Kidney (tissue), 13 donors: ENCODE measurements at regions not wholly inside any gene's neighbourhood (a gene's known extent, or its start where the extent isn't known, plus 50 kb on each side); places are given as distances from the start of the nearest gene placed in this dataset.

ENCODE experiments used
- DNase-seq, 5 donors: peaks; one replicate each; pipeline ENCODE4 v3.0.0-alpha.2; 2013 to 2020
- FAIRE-seq: peaks from 2 replicates; lab custom pipeline; 2012; peaks lifted over from hg19 to GRCh38; lab: Jason Lieb, UNC
- H3K27ac ChIP-seq, 2 donors: one replicate each; pipeline ENCODE4 v1.7.0; 2013; ENCODE audit warnings: low read depth in 2 of 2, low read length in 2 of 2, inconsistent platforms in 1 of 2
- H3K27me3 ChIP-seq: one replicate; pipeline ENCODE4 v1.7.1; 2013; ENCODE audit warnings: low read length, inconsistent platforms; ENCODE audit not compliant: control insufficient read depth, insufficient read depth
- H3K36me3 ChIP-seq, 3 donors: one replicate each; pipeline versions ENCODE4 v1.7.0 to v1.7.1; 2013; ENCODE audit warnings: low read length in 3 of 3, control low read depth in 1 of 3, inconsistent platforms in 1 of 3; ENCODE audit not compliant: insufficient read depth in 3 of 3, control insufficient read depth in 2 of 3
- H3K4me1 ChIP-seq, 3 donors: one replicate each; pipeline versions ENCODE4 v1.7.0 to v1.7.1; 2013; ENCODE audit warnings: low read length in 3 of 3, inconsistent platforms in 1 of 3, low read depth in 1 of 3; ENCODE audit not compliant: control insufficient read depth in 2 of 3, insufficient read depth in 2 of 3
- H3K4me3 ChIP-seq, 3 donors: one replicate each; pipeline versions ENCODE4 v1.7.0 to v1.8.1; 2013; ENCODE audit warnings: low read length in 3 of 3, control low read depth in 1 of 3, inconsistent platforms in 1 of 3
- H3K9ac ChIP-seq, 3 donors: one replicate each; pipeline versions ENCODE4 v1.7.0 to v1.7.1; 2013; ENCODE audit warnings: low read length in 3 of 3, control low read depth in 1 of 3, inconsistent platforms in 1 of 3
- H3K9me3 ChIP-seq, 3 donors: one replicate each; pipeline versions ENCODE4 v1.7.0 to v1.7.1; 2013; ENCODE audit warnings: low read length in 3 of 3, control low read depth in 1 of 3, inconsistent platforms in 1 of 3; ENCODE audit not compliant: control insufficient read depth in 2 of 3, insufficient read depth in 1 of 3
- CTCF ChIP-seq: IDR thresholded peaks from 3 replicates; pipeline ENCODE4 v1.5.1; 2012; ENCODE audit warnings: mild to moderate bottlenecking, moderate library complexity, borderline replicate concordance; ENCODE audit not compliant: insufficient read depth; ENCODE audit errors: extremely low read depth
- intact Hi-C: fragments of 100-400 bp; cut with DNase I; formaldehyde crosslinking; loops from one replicate; pipeline ENCODE4 v1.11.1; 2022
- donor health status: control.
- donor health status: control.
- donor health status: control.
- donor health status: control.
- donor health status: control.
- donor health status: DM: yes; HTN: yes; CAD: no.
- donor health status: Normal renal cell carcinoma (clear cell type).

DNA sequence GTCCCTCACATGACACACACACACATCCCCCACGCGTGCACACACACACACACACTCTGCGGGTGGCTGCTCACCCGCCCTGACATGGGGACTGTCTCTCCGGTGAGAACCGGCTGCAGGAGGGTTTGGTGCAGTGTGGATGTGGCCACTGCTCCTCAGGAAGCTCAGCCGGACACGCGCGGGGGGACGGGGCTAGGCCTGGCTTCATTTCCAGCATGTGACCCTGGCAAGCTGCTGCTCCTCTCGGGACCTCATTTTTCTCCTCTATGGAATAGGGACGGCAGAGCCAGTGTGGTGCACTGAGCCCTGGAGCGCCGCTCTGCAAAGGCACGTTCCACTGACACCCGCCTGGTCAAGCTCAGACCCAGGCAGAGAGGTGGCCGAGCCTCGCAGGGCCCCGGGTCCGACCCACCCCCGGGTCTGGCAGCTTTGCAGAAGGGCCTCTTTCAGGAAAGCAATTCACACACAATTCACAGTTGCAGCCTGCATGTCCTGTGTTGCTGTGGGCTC, 56.8 kb upstream of the SLCO4A1 start:
- Histone ChIP-seq H3K4me1 (peaks cover 0 to 2% (median 0%) of the 10 kb centered on the region in 3 donors), H3K36me3 (no peaks in the 10 kb centered on the region), H3K27me3 (peaks cover 8% of the 10 kb centered on the region), H3K9me3 (no peaks in the 10 kb centered on the region), H3K9ac (no peak overlapping the region), H3K27ac (no peak overlapping the region), H3K4me3 (no peak overlapping the region)
- FAIRE-seq (no peak), DNase-seq (no peak)
- no peak for TF ChIP-seq CTCF
- intact Hi-C loops, result no loop called here

DNA sequence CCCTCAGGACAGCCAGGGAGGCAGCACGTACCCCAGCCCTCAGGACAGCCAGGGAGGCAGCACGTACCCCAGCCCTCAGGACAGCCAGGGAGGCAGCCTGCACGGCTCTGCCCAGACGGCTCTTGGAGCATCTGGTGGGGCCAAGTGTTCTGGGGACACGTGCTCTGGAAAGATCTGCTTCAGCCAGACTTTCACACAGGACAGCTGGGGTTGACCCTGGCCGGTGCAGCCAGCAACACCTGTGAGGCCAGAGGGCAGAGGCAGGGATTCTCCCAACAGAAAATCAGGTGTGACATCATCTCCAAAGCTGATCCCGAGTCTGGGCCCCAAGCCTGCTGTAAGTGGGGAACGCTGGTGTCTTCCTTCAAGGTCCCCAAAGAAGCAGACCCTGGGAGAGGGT, 55.5 kb upstream of the SLCO4A1 start:
- Histone ChIP-seq H3K9me3 (no peaks in the 10 kb centered on the region), H3K4me1 (peaks cover 0 to 4% (median 0%) of the 10 kb centered on the region in 3 donors), H3K27me3 (peaks cover 8% of the 10 kb centered on the region), H3K4me3 (no peak overlapping the region), H3K36me3 (no peaks in the 10 kb centered on the region), H3K27ac (no peak overlapping the region), H3K9ac (no peak overlapping the region)
- no peak for TF ChIP-seq CTCF
- FAIRE-seq (no peak), DNase-seq (no peak)
- intact Hi-C loops, result no loop called here

- FAIRE-seq (no peak), DNase-seq (peak in 3 of 5 donors; percentile 69 to 81 (median 69))
- TF ChIP-seq CTCF, result no peak
- H3K36me3 ChIP-seq, result no peaks in the 10 kb centered on the region
- peaks cover 6% of the 10 kb centered on the region for H3K27me3 ChIP-seq
- H3K27ac ChIP-seq, result no peak overlapping the region
- H3K4me3 ChIP-seq, result no peak overlapping the region
- intact Hi-C loops, result no loop called here
- peaks cover 0 to 4% (median 0%) of the 10 kb centered on the region in 3 donors for H3K4me1 ChIP-seq
- H3K9me3 ChIP-seq, result no peaks in the 10 kb centered on the region
- no peak overlapping the region for H3K9ac ChIP-seq
These were observed 54.4 kb upstream of the SLCO4A1 start for GRCh38 chr20:62587757-62588402.
